ENCODE measurements at regions not wholly inside any gene's neighbourhood (a gene's known extent, or its start where the extent isn't known, plus 50 kb on each side); places are given as distances from the start of the nearest gene placed in this dataset.

DNA sequence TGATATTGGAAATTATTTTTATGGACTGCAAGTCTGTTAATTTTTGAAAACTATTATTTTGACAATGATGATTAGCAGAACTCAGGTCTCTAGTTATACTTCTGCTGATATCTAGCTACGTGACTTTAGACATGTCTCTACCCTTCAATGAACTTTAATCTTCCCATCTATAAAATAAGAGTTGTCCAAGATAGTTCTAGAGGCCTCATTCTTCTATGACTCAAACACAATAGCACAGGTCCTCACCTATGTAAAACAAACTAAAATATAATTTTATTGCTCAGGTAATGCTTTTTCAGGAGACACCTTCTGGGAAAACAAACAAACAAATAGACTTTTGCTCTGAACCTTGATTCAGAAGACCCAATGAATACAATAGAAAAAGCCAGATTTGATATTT is 544.4 kb upstream of the SETBP1 start:
- Mint-ChIP-seq H3K36me3 (ENCODE audit: low read depth) (no peaks in the 10 kb centered on the region), H3K4me1 (ENCODE audit: low read depth) (no peaks in the 10 kb centered on the region), H3K27ac (no peak overlapping the region), H3K27me3 (ENCODE audit: low read depth) (no peaks in the 10 kb centered on the region), H3K9me3 (no peaks in the 10 kb centered on the region), H3K4me3 (no peak overlapping the region)
- CTCF ChIA-PET: no interaction called here
- DNase-seq: no peak
- intact Hi-C loops (cut with micrococcal nuclease): no loop called here

GRCh38 chr18:44143072-44143471 is 537.6 kb upstream of the SETBP1 start:
- Mint-ChIP-seq H3K9me3 (no peaks in the 10 kb centered on the region), H3K4me3 (no peak overlapping the region), H3K36me3 (ENCODE audit: low read depth) (no peaks in the 10 kb centered on the region), H3K4me1 (ENCODE audit: low read depth) (no peaks in the 10 kb centered on the region), H3K27me3 (ENCODE audit: low read depth) (no peaks in the 10 kb centered on the region), H3K27ac (no peak overlapping the region)
- intact Hi-C loops (cut with micrococcal nuclease): no loop called here
- no peak for DNase-seq
- CTCF ChIA-PET: no interaction called here

DNA sequence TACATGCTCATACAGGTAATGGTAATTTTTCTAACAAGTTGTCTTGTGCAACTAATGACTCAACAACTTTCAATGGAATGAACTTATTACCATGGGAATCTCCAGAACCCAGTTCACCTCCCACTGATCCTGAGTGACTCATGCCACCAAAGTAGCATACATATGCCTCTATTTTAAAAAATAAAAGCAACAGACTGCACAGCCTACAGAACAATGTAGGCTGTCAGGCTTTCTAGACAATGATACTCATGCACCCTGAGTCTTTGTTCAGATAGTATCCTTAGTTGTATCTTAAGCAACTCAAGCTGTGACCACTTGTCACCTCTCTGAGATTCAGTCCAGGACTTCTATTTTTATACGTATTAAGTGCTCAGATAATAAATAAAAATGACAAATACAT is 531.0 kb upstream of the SETBP1 start:
- Mint-ChIP-seq H3K27ac (no peak overlapping the region), H3K36me3 (ENCODE audit: low read depth) (no peaks in the 10 kb centered on the region), H3K9me3 (peaks cover 2% of the 10 kb centered on the region), H3K4me1 (ENCODE audit: low read depth) (no peaks in the 10 kb centered on the region), H3K27me3 (ENCODE audit: low read depth) (no peaks in the 10 kb centered on the region), H3K4me3 (no peak overlapping the region)
- DNase-seq: no peak
- intact Hi-C loops (cut with micrococcal nuclease): no loop called here
- CTCF ChIA-PET: interaction anchor here (1.2 kb wide), 1 partner anchor 9 kb away, joined by 3 read pairs; no protein-coding TSS in a partner anchor

DNA sequence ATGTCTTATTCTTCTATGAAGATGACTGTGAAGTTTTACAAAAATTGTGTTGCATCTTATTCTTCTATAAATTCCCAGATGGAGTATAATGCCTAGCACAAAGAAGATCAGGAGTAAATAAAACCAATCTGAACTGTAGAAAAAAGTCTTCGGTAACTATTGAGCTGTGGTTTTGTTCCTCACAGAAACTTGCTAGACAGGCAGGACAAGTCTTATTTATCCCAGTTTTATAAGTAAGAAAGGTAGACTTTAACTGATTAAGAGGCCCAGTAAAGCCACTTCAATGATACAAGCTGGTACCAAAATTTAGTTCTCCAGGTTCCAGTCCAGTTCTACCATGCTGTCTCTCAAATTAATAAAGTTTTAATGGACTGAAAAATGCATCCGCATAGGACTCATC is 526.7 kb upstream of the SETBP1 start:
- Mint-ChIP-seq H3K4me1 (ENCODE audit: low read depth) (no peaks in the 10 kb centered on the region), H3K36me3 (ENCODE audit: low read depth) (no peaks in the 10 kb centered on the region), H3K27ac (no peak overlapping the region), H3K4me3 (no peak overlapping the region), H3K9me3 (peaks cover 6% of the 10 kb centered on the region), H3K27me3 (ENCODE audit: low read depth) (no peaks in the 10 kb centered on the region)
- intact Hi-C loops (cut with micrococcal nuclease): no loop called here
- CTCF ChIA-PET: no interaction called here
- DNase-seq: no peak

GRCh38 chr18:44156126-44156525 is 524.6 kb upstream of the SETBP1 start:
- Mint-ChIP-seq H3K4me3 (no peak overlapping the region), H3K4me1 (ENCODE audit: low read depth) (no peaks in the 10 kb centered on the region), H3K36me3 (ENCODE audit: low read depth) (no peaks in the 10 kb centered on the region), H3K27ac (no peak overlapping the region), H3K27me3 (ENCODE audit: low read depth) (no peaks in the 10 kb centered on the region), H3K9me3 (peaks cover 6% of the 10 kb centered on the region)
- intact Hi-C loops (cut with micrococcal nuclease): no loop called here
- CTCF ChIA-PET: no interaction called here
- DNase-seq: no peak

DNA sequence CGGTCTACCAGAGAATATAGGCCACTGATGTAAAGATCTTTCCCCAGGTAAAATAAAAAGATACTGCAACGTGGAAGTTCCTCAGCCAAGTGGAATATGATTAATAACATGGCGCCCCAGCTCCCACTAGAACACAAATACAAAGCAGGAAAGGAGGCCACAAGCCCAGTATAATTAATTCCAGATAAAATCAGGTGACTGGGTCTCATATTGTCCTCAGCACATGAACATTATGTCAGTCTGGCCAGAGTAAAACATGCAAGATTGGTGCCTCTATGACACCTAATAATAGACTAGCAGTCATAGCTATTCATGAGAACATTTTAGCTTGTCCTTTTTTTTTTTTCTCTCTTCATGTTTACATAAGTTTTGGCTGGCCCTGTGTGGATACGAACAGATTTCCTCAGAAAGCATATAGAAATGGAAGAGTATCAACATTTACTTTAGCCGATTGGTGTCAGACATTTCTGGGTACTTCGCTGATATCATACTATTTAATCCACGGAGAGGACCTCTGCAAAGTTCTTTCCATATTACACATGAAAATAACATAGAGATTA is 523.8 kb upstream of the SETBP1 start:
- no peaks in the 10 kb centered on the region for H3K27me3 Mint-ChIP-seq (ENCODE audit: low read depth)
- no peak overlapping the region for H3K27ac Mint-ChIP-seq
- peaks cover 6% of the 10 kb centered on the region for H3K9me3 Mint-ChIP-seq
- no peak for DNase-seq
- intact Hi-C loops (cut with micrococcal nuclease): no loop called here
- no peaks in the 10 kb centered on the region for H3K36me3 Mint-ChIP-seq (ENCODE audit: low read depth)
- no peak overlapping the region for H3K4me3 Mint-ChIP-seq
- CTCF ChIA-PET: no interaction called here
- no peaks in the 10 kb centered on the region for H3K4me1 Mint-ChIP-seq (ENCODE audit: low read depth)

GRCh38 chr18:44170208-44170880 is 510.3 kb upstream of the SETBP1 start:
- H3K27ac Mint-ChIP-seq: no peak overlapping the region
- CTCF ChIA-PET: no interaction called here
- H3K4me3 Mint-ChIP-seq: no peak overlapping the region
- H3K27me3 Mint-ChIP-seq (ENCODE audit: low read depth): no peaks in the 10 kb centered on the region
- no peaks in the 10 kb centered on the region for H3K36me3 Mint-ChIP-seq (ENCODE audit: low read depth)
- DNase-seq: no peak
- no peaks in the 10 kb centered on the region for H3K4me1 Mint-ChIP-seq (ENCODE audit: low read depth)
- peaks cover 4% of the 10 kb centered on the region for H3K9me3 Mint-ChIP-seq
- intact Hi-C loops (cut with micrococcal nuclease): no loop called here

- CTCF ChIA-PET: no interaction called here
- H3K4me3 Mint-ChIP-seq: no peak overlapping the region
- intact Hi-C loops (cut with micrococcal nuclease): no loop called here
- no peaks in the 10 kb centered on the region for H3K36me3 Mint-ChIP-seq (ENCODE audit: low read depth)
- no peak for DNase-seq
- H3K9me3 Mint-ChIP-seq: peaks cover 4% of the 10 kb centered on the region
- H3K4me1 Mint-ChIP-seq (ENCODE audit: low read depth): no peaks in the 10 kb centered on the region
- no peak overlapping the region for H3K27ac Mint-ChIP-seq
- no peaks in the 10 kb centered on the region for H3K27me3 Mint-ChIP-seq (ENCODE audit: low read depth)
Measured at GRCh38 chr18:44171301-44171700, 509.4 kb upstream of the SETBP1 start.

DNA sequence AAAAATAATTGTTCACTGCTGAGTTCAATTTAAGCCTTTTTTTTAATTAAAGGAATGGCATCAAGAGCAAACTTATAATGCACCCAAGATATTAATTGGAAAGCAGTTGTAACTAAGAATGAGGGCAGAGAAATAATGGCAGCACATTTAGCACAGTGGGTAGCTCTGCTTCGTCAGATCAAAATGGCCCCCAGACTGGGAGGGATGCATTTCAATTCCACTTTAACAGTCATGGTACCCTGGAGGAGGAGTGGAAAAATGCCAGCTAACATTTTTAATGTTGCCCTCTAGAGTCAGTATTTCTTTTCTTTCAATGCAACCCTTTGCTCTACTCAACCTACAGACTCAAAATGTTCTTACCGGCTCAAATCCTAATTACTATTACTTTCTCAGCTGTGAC is 504.8 kb upstream of the SETBP1 start:
- H3K36me3 Mint-ChIP-seq (ENCODE audit: low read depth): no peaks in the 10 kb centered on the region
- intact Hi-C loops (cut with micrococcal nuclease): no loop called here
- no peaks in the 10 kb centered on the region for H3K27me3 Mint-ChIP-seq (ENCODE audit: low read depth)
- no peak overlapping the region for H3K27ac Mint-ChIP-seq
- H3K4me3 Mint-ChIP-seq: no peak overlapping the region
- CTCF ChIA-PET: no interaction called here
- H3K4me1 Mint-ChIP-seq (ENCODE audit: low read depth): no peaks in the 10 kb centered on the region
- DNase-seq: no peak
- peaks cover 3% of the 10 kb centered on the region for H3K9me3 Mint-ChIP-seq

DNA sequence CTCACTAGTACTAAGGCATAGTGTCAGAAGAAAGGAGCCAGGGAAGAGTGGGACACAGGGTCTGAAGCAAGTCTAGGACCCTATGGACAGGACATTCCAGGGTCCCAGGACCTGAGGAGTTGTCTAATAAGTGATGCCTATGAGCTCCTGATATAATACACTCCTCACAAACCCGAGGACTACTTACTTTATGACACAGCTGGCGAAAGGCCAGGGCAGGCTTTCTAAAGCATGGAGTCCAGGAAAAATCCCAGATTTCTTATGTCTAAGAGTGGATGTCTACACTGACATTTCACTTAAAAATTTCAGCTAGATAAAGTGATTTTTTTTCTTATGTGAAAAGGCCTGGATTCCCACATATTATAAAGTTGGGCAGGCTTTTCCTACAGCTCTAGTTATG is 502.2 kb upstream of the SETBP1 start:
- H3K4me3 Mint-ChIP-seq: no peak overlapping the region
- H3K36me3 Mint-ChIP-seq (ENCODE audit: low read depth): no peaks in the 10 kb centered on the region
- peaks cover 1% of the 10 kb centered on the region for H3K9me3 Mint-ChIP-seq
- no peak for DNase-seq
- CTCF ChIA-PET: no interaction called here
- H3K27ac Mint-ChIP-seq: no peak overlapping the region
- intact Hi-C loops (cut with micrococcal nuclease): no loop called here
- H3K4me1 Mint-ChIP-seq (ENCODE audit: low read depth): no peaks in the 10 kb centered on the region
- H3K27me3 Mint-ChIP-seq (ENCODE audit: low read depth): no peaks in the 10 kb centered on the region

- CTCF ChIA-PET: no interaction called here
- no peak overlapping the region for H3K4me3 Mint-ChIP-seq
- H3K27ac Mint-ChIP-seq: no peak overlapping the region
- no peaks in the 10 kb centered on the region for H3K27me3 Mint-ChIP-seq (ENCODE audit: low read depth)
- H3K36me3 Mint-ChIP-seq (ENCODE audit: low read depth): no peaks in the 10 kb centered on the region
- no peak for DNase-seq
- intact Hi-C loops (cut with micrococcal nuclease): no loop called here
- peaks cover 1% of the 10 kb centered on the region for H3K9me3 Mint-ChIP-seq
- no peaks in the 10 kb centered on the region for H3K4me1 Mint-ChIP-seq (ENCODE audit: low read depth)
Measured at GRCh38 chr18:44179693-44180092, 501.0 kb upstream of the SETBP1 start.

DNA sequence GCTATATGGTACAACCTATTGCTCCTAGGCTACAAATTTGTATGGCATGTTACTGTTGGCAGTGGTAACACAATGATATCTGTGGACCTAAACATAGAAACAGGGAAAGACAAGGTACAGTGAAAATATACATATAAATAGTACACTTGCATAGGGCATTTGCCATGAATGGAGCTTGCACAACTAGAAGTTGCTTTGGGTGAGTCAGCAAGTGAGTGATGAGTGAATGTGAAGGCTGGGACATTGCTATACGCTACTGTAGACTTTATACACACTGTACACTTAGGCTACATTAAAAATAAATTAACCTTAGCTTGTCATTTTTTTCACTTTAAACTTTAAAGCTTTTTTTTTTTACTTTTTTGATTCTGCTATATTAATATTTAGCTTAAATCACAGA is 500.0 kb upstream of the SETBP1 start:
- H3K36me3 Mint-ChIP-seq (ENCODE audit: low read depth): no peaks in the 10 kb centered on the region
- peaks cover 1% of the 10 kb centered on the region for H3K9me3 Mint-ChIP-seq
- CTCF ChIA-PET: interaction anchor here (0.5 kb wide), 1 partner anchor 766 kb away, joined by 3 read pairs; no protein-coding TSS in a partner anchor
- no peak for DNase-seq
- no peak overlapping the region for H3K4me3 Mint-ChIP-seq
- H3K4me1 Mint-ChIP-seq (ENCODE audit: low read depth): no peaks in the 10 kb centered on the region
- intact Hi-C loops (cut with micrococcal nuclease): no loop called here
- no peaks in the 10 kb centered on the region for H3K27me3 Mint-ChIP-seq (ENCODE audit: low read depth)
- no peak overlapping the region for H3K27ac Mint-ChIP-seq

GRCh38 chr18:44181951-44182747 is 498.5 kb upstream of the SETBP1 start:
- intact Hi-C loops (cut with micrococcal nuclease): no loop called here
- Mint-ChIP-seq H3K36me3 (ENCODE audit: low read depth) (no peaks in the 10 kb centered on the region), H3K9me3 (no peaks in the 10 kb centered on the region)

More at GRCh38 chr18:44181951-44182747, 498.5 kb upstream of the SETBP1 start:
- no peaks in the 10 kb centered on the region for H3K27me3 Mint-ChIP-seq (ENCODE audit: low read depth)
- CTCF ChIA-PET: no interaction called here
- no peaks in the 10 kb centered on the region for H3K4me1 Mint-ChIP-seq (ENCODE audit: low read depth)
- no peak for DNase-seq
- H3K4me3 Mint-ChIP-seq: no peak overlapping the region
- no peak overlapping the region for H3K27ac Mint-ChIP-seq
